GM21360 (cell line): ENCODE measurements at regions not wholly inside any gene's neighbourhood (a gene's known extent, or its start where the extent isn't known, plus 50 kb on each side); places are given as distances from the start of the nearest gene placed in this dataset.

Source experiments
- ATAC-seq: cut with Tn5 transposase; IDR thresholded peaks from one replicate; pipeline ENCODE4 v1.9.1; 2021; ENCODE audit warnings: mild to moderate bottlenecking, moderate library complexity; ENCODE audit not compliant: unreplicated experiment

DNA sequence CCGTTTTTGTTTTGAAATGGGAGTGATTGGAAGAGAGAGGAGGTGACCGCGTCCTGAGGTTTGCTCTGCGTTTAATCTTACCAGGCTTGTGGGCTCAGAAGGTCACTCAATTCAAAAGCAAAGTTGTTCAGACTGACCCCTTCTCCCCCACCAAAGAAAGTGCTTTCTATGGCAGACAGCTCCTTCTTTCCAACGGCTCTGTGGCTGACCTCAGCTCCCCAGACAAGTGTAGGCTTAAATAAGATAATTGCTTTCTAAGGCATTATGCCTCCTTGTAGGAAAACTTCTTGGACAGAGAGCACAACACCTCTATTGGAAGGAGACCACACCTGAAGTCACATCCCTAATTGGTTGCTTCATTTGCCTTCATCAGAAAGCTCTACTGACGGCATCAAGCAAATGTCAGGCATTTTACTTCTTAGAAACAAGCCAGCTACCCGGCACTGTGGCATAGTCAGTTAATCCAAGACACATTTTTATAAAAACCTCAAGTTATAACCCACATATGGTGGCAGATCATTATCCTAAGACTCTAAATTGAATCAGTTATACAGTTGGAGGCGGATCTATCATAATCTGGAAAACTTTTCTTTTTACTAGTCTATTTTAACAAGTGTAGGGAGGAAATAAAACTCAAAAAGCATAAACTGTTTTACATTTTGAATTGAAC is 94.9 kb downstream of the TMEM174 start:
- no peak for ATAC-seq

DNA sequence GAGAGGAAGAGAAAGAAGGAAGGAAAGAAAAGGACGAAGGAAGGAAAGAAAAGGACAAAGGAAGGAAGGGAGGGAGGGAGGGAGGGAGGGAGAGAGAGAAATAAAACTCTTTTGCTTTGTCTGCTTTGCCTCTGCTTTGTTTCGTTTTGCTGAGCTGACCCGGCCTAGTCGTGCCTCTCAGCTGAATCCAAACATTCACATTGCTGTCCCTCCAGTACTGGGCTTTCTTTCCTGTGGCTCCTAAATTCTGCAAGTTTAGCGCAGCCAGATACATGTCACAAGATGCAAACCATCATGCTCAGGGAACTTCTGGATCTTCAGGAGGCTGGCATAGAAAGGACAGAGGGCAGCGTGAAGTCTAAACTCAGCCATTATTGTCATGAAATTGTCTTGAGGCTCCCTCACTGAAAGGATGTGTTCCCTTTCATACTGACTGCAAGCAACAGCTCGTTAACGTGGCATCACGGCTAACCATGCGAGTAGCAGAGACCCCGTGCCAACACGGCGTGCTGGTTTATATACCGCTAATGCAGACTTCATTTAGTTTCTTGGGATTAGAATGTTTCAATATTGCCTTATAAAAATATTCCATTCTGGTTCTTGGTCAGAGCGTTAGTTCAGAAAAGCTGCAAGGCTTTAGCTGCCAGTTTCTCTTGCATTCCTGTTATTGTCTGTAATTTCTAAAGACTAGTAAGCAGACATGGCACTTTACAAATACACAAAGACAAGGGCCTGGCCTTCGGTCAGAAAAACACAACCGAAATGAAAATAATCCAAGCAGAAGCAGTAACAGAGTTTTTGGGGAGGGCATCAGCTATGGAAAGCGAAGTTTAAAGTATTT is 94.2 kb downstream of the TMEM174 start:
- ATAC-seq, result no peak

DNA sequence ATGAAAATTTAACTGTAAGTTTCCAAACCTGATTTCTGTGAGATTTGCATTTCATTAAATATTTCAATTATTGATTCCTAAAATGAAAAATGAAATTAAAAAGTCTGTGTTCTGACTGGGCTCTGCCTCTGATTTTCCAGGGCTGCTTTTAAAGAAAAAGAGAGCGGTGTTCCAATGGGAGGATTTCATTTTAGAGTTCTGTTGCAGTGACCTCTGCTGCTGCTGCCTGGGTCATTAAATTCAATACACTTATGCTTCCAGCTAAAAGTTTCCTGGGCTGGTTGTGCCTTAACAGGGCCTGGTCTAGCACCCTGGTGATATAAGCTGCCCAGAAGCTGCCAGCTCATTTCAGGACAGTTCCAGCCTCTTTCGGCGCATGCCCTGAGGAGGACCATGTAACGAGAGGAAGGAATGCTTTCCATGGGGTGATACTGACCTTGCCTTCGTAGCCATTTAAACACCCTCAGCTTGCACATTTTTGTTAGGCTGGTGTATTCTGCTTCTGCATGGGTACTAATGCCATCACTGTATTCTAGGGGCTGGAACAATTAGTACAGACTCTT is 93.3 kb downstream of the TMEM174 start:
- no peak for ATAC-seq

DNA sequence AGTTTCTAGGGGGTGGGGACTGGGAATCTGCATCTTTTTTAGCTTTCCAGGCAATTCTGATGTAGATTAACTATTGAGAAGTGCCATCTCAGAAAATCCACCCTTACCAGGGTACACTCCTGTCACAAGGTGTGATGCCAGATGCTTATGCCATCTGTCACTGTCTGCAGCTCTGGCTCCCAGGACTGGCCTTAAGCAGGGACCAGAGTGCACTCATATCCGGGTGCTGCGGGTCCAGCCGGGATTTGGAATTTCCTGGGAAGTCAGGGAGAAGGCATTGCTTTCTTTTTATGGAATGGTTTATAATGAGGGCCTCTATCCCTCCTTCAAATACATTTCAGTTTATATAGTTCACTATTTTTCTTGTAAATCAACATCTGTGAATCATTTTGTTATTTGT is 92.6 kb downstream of the TMEM174 start:
- ATAC-seq, result no peak

DNA sequence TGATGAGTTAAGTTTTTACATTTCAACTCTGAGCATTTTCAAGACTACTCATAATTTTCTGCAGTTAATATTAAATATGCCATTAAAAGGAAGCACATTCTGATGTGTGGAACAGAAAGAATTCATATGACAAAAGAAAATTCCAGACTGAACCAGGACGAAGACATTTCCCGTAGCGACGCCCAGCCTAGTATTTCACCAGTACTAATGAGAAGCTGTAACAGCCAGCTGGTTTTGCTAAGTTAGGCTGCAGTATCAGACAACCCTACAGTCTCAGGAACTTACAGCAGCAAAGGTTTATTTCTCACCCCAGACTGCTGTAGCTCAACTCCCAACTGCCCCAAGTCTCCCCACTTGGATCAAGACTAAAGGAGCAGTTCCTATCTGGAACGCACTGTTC is 91.6 kb downstream of the TMEM174 start:
- no peak for ATAC-seq

DNA sequence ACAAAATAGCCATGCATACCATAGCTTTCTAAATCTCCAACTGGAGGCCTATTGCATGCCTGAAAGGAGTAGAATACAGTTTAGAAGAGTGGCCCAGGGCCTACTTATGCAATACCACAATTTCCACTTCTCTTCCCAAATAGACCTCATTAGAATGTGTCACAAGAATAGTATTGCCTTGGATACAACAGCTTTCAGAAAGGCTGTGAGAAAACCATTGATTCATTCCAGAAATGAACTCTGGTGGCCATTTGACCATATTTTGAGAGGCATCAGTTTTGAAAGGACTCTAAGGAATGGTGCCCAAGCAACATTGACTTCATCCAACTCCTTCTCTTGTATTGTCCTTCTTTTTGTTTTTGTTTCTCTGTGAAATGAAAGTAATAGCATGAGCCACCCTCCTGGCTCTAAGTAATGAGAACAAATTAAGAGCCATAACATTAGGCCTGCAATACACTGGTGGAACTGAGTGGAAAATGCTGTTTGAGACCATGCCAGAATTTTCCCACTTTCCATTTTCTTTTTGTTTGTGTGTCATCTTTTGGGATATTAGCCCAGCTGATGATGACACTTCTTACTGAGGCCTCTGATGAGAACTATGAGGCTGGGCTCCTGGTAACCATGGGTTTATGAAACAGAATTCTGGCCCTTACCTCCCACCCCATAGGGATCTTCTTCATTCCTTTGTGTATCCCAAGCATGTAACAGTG is 90.2 kb downstream of the TMEM174 start:
- no peak for ATAC-seq

DNA sequence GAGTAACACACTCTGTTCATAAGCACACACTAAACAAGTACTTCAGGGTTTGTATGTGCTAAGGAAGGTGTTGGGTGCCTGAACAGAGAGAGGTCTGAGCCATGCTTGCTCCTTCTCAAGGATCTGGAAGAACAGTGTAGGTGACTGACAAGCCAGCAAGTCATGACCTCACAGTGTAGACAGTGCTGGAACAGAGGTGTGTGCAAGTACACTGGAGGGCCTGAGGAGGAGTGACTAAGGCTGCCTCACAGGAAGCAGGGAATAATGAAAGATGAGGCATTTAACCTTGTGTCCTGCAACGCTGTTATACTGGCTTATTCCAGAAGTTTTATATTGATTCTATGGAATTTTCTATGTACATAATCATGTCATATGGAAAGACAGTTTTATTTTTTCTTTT is 83.9 kb downstream of the TMEM174 start:
- ATAC-seq, result no peak

DNA sequence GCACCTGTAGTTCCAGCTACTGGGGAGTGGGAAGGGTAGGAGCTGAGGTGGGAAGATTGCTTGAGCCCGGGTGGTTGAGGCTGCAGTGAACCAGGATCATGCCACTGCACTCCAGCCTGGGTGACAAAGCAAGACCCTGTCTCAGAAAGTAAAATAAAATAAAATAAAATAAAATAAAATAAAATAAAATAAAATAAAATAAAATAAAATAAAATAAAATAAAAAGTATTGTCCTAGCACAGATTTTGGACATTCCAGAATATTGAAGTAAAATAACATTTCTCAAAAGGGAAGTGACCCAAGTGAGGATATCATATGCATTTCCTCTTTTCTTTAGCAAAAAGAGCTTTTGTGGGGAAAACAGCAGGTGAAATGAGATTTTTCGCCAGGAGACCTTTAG is 83.5 kb downstream of the TMEM174 start:
- no peak for ATAC-seq

DNA sequence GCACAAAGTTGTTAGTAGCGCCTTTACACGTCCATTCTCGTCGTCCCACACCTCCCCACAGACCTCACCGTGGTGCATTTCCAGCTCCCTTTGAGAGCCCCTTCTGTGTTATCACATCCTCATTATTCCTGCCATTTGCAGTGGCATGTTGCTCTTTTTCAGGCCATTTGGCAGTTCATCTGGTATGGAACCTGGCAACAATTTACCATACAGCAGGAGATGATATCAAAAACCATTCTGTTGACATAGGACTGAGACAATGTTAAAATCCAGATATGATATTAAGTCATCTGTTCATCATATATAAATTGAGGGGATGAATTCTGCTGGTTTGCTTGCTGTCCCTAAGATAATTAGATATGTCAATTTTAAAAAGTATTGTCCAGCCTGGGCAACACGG is 83.0 kb downstream of the TMEM174 start:
- ATAC-seq, result no peak

DNA sequence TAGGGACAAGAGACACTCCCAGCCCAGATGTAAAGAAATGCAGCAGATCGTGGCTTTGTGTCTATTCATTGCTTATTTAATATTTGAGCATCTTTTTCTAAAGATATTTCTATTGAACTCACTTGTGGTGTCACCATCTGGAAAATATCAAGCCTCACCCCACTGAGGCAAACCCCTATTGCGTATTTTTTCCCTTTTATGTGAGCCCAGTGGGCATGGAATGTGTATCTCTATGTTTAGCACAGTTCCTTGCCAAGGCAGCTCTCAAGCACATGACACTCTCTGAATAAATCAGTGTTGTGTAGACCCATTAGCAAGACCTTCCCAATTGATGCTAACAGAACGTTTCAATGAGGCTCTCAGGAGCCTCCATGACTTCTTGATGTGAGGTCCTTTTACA is 81.6 kb downstream of the TMEM174 start:
- ATAC-seq, result no peak

DNA sequence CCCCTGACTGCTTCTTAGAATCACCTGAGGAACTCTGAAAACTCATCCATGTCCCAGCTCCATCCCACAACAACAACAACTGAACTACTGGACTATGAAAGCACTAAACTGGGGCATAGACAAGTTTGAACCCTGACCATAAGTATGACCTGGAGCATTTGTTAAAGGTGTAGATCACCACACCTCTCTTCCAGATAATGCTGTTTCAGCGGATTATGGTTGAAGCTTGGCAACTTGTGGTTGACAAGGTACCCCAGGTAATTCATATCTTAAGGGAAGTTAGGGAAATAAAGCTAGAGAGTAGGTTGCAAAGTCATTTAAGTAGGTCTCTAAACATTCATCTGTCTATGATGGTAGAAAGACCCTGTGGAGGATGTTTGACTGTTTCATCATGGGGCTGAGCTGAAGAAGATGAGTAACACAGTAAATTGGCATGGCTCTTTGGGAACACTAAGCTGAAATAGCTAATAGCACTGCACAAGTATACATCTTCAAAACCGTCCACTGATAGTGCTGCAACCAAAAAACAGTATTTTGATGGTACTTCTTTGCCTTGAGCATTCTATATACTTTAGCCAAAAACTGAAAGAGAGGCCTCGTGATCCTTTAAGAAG is 80.2 kb downstream of the TMEM174 start:
- ATAC-seq, result no peak

DNA sequence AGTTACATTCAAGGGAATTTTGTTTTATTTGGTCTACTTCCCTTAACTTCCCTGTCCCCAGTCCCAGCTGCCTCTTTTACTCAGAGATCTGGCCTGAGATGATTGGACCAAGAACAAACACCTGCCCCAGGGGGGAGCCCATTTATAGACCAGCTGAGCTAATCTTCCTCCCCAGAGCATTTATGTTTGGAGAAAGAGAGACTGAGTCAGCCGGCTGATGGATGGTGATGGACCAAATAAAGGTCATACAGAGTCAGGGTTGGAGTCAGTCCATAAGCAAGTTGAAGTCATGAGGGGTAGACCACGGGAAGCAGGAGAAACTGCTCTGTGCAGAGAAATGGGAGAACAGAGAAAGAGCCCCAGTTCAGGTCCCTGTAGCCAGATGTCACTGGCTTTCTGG is 77.7 kb downstream of the TMEM174 start:
- ATAC-seq, result no peak

DNA sequence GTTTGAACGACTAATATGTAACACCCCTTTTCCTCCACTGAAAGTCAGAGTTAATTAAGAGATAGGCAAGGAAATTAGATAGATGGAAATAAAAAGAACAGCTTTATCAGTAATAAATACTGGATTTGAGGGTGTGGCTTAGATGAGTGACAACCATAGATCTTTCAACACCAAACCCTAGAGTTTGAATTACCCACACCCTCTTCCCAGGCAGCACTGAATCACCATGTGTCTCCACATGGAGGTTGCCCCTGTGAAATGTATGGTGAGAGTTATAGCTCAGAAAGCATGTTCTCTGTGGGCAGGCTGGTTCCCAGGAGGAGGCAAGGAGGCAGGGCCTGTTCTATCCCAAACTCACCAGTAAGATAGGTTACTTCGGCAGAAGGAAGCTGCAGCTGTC is 69.7 kb downstream of the TMEM174 start:
- ATAC-seq, result no peak

DNA sequence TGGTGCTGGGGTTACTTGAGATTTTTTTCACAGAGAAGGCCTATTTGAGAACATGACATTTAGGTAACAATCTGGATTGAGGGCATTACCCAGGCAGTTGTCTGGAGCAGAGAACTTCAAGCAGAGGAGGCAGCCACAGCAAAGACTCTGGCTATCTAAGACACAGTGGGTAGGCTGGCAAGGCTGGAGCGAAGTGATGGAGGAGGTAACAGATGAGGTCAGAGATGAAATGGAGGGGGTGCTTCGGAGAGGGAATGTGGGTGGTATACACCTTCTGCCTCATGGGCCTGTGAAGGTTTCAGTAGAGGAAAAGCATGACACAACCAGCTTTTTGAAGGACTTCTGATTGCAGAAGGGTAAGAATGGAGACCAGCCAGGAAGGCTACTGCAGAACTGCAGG is 65.9 kb downstream of the TMEM174 start:
- ATAC-seq, result no peak

DNA sequence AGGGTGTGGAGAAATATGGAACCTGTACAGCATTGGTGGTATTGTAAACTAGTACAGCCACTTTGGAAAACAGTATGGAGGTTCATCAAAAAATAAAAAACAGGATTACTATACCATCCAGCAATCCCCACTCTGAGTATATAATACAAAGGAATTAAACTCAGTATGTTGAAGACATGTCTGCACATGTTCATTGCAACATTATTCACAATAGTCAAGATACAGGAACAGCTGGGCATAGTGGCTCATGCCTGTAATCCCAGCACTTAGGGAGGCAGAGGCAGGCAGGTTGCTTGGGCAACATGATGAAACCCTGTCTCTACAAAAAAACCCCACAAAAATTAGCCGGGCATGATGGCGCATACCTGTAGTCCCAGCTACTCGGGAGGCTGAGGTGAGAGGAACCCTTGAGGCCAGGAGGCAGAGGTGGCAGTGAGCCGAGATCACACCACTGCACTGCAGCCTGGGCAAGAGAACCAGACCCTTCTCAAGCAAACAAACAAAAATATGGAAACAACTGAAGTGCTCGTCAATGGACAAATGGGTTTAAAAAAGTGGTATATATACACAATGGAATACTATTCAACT is 63.6 kb downstream of the TMEM174 start:
- ATAC-seq, result no peak

DNA sequence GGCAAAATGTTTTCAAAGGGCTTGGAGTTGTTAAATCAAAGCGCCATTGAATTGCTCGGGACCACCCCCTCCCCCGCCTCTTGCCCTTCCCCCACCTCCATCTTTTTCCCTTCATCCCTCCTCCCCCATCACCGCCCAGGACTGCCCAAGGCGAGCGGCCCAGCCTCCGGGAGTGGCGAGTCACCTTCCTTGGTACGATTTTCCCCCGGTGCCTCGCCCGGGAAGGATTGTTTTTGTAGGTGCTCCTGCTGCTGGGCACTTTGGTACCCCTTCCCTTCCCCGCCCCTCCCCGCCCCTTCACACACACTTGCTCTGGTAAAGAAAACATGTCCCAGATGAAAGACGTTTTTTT is 61.2 kb downstream of the TMEM174 start:
- no peak for ATAC-seq

DNA sequence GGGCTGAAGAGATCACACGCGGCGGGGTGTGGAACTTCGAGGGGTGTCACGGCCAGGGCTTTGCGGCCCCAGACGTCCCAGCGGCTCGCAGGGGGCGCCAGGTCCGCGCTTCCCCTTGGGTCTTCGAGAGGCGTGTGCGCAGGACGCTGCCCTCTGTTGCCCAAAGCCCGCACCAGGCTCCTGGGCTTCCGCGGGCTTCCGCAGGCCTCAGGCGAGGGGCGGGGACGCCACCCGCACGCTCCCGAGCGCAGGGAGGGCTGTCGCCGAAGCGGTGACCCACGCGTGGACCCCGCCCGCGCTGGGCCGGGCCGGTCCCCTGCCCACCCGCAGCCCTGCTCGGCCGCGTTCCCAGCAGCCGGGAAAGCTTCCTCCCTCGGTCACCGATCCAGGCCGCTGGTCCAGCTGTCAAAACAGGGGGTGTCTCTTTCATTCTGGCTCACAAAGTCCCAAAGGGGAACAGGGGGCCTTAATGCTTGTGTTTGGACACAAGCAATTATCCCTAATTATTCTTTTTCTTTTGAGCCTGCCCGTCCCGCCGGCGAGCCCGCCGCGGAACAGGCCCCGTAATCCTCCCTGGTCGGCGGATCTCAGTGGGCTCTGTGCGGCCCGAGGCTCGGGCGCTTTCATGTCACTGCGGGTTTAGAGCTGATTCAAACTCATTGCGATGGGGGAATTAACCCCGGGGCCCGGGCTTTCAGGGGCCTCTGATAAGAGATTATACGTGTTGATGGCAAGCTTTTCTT is 60.6 kb downstream of the TMEM174 start:
- ATAC-seq, result no peak

DNA sequence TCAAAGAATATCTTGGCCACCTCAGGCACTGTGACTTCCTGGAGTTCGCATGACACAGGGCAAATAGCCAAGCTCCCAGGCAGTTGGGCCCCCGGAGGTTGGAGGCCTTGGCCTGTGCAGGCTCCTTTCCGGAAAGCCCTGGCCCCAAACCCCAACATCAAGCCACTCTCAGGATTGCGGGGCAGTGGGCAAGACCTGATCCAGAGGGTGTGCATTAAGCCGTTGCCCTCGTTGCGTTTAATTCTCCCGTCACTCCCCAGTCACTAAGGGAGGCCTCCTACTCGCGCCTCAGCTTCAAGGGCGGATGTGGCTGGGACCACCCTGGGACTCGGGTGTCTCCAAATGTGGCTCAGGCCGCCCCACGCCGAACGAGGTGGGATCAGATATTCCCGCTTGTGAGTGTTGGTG is 60.1 kb downstream of the TMEM174 start:
- no peak for ATAC-seq

DNA sequence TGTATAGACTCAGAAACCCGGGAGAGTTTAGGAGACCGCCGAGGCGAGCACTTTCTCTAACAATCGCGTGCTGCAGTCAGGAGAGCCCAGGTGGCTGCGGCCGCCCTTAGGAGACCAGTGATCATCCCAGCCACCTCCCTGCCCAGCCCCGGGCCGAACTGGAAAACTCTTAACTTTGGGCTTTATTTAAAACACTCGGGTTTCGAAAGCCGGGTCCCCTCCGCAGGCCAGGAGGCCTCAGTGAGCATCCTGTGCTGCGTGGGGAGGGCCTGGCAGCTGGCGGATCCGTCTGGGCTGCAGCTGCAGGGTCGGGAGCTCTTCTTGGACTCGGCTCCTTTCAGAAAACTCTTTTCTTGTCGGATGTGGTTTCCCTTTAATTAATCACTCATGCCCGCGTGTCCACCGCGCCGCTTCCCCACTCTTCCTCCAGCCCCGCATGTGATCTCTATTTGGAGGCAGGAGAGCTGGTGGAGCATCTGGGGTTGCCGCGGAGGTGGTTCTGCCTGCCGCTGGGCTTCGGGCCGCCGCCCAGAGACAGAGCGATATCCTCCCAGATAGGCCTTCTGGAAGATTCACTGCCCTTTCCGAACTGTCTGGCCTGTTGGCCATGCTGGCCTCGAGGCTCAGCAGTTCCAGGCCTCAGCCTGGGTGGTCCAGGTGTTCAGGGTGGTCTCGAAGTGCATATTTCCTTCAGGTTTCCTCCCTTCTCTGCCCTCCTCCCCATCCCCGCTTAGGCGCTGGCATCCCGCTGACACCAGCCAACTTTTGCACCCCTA is 59.5 kb downstream of the TMEM174 start:
- no peak for ATAC-seq
